ENCODE measurements at regions not wholly inside any gene's neighbourhood (a gene's known extent, or its start where the extent isn't known, plus 50 kb on each side); places are given as distances from the start of the nearest gene placed in this dataset.

GRCh38 chr9:109549386-109549785 is 51.3 kb upstream of the PTPN3 start:
- ATAC-seq (no peak), DNase-seq (no peak)
- H3K4me3 ChIP-seq: no peak overlapping the region
- no peaks in the 10 kb centered on the region for H3K27me3 ChIP-seq
- no peaks in the 10 kb centered on the region for H3K4me1 ChIP-seq
- TF ChIP-seq CTCF (IDR thresholded peaks at IDR 0.05): no peak
- H3K9me3 ChIP-seq: peaks cover 0 to 35% of the 10 kb centered on the region in 2 donors
- no peaks in the 10 kb centered on the region for H3K36me3 ChIP-seq
- intact Hi-C loops (cut with DNase I): no loop called here
- no peak overlapping the region for H3K27ac ChIP-seq

GRCh38 chr9:109551651-109552050 is 53.5 kb upstream of the PTPN3 start:
- DNase-seq (no peak), ATAC-seq (no peak)
- TF ChIP-seq CTCF (IDR thresholded peaks at IDR 0.05): no peak
- Histone ChIP-seq H3K4me1 (no peaks in the 10 kb centered on the region), H3K27me3 (no peaks in the 10 kb centered on the region), H3K4me3 (no peak overlapping the region), H3K36me3 (no peaks in the 10 kb centered on the region), H3K9me3 (peaks cover 0 to 16% of the 10 kb centered on the region in 2 donors), H3K27ac (no peak overlapping the region)
- intact Hi-C loops (cut with DNase I): no loop called here

GRCh38 chr9:109555215-109555614 is 57.1 kb upstream of the PTPN3 start:
- Histone ChIP-seq H3K36me3 (no peaks in the 10 kb centered on the region), H3K4me3 (no peak overlapping the region), H3K9me3 (no peaks in the 10 kb centered on the region), H3K4me1 (no peaks in the 10 kb centered on the region), H3K27ac (no peak overlapping the region), H3K27me3 (no peaks in the 10 kb centered on the region)
- ATAC-seq: no peak
- DNase-seq: no peak
- intact Hi-C loops (cut with DNase I): no loop called here
- no peak for TF ChIP-seq CTCF (IDR thresholded peaks at IDR 0.05)

DNA sequence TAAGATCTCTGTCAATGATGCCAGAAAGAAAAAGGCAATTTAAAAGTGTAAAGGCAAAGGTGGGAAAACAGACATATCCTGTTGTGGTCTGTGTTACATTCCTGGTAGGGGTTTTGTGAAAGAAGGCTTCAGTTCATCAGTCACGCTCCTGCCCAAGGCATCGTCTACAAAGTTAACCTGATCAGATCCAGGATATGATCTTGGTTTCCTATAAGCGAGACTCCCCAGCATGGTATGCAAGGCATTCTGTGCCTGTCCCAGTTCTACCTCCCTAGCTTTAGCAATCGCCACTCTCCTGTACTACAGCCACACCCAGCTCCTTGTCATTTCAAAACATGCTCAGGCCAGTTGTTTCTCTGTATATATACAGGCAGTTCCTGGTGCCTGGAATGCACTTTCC is 58.0 kb upstream of the PTPN3 start:
- TF ChIP-seq CTCF (IDR thresholded peaks at IDR 0.05): no peak
- H3K36me3 ChIP-seq: no peaks in the 10 kb centered on the region
- H3K4me3 ChIP-seq: no peak overlapping the region
- ATAC-seq: peak; percentile 98
- peak in 2 of 4 donors; percentile 15 to 41 for DNase-seq
- no peaks in the 10 kb centered on the region for H3K27me3 ChIP-seq
- intact Hi-C loops (cut with DNase I): no loop called here
- no peaks in the 10 kb centered on the region for H3K4me1 ChIP-seq
- no peak overlapping the region for H3K27ac ChIP-seq
- no peaks in the 10 kb centered on the region for H3K9me3 ChIP-seq

- Histone ChIP-seq H3K36me3 (no peaks in the 10 kb centered on the region), H3K4me1 (no peaks in the 10 kb centered on the region), H3K27ac (no peak overlapping the region), H3K9me3 (no peaks in the 10 kb centered on the region), H3K27me3 (no peaks in the 10 kb centered on the region), H3K4me3 (no peak overlapping the region)
- TF ChIP-seq CTCF (IDR thresholded peaks at IDR 0.05): no peak
- ATAC-seq (no peak), DNase-seq (no peak)
- intact Hi-C loops (cut with DNase I): no loop called here
Measured at GRCh38 chr9:109556786-109557185, 58.7 kb upstream of the PTPN3 start.
